ENCODE measurements at regions not wholly inside any gene's neighbourhood (a gene's known extent, or its start where the extent isn't known, plus 50 kb on each side); places are given as distances from the start of the nearest gene placed in this dataset.
"Not testable (repeated sequence)": the region's sequence is repeated elsewhere in the genome, so short reads cannot be mapped to it uniquely, and the experiment has no call there.

DNA sequence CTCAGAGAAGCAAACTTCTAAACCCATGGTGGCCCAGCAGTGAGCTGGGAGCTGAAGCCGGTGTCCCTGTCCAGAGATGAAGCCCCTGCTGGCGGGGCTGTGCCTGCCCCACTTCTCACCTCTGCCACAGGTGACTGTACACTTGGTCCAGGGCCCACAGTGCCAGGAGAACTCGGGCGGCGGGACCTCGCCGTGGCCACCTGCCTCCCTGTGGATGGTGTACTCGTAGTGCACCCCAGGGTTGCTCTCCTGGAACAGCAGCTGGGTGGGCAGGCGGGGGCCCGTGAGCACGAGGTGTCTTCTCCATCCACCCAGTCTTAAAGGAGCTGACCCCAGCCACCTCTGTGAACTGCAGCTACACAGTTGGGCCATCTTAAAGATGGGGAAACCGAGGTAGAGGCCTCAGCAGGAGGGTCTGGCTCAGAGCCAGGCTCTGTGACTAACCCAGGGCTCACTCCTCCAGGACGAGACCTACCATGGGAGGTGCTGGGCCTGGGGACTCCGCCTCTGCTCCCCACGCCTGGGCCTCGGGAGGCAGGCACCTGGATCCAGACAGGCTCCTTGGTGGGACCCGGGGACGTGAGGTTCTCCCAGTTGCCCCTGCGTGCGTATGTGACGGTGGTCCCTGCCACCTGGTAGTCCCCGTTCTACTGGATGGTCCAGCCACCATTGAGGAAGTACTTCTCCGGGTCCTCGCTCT lies 113.1 kb upstream of the AKAP13 start:
- not testable (repeated sequence) for DNase-seq

DNA sequence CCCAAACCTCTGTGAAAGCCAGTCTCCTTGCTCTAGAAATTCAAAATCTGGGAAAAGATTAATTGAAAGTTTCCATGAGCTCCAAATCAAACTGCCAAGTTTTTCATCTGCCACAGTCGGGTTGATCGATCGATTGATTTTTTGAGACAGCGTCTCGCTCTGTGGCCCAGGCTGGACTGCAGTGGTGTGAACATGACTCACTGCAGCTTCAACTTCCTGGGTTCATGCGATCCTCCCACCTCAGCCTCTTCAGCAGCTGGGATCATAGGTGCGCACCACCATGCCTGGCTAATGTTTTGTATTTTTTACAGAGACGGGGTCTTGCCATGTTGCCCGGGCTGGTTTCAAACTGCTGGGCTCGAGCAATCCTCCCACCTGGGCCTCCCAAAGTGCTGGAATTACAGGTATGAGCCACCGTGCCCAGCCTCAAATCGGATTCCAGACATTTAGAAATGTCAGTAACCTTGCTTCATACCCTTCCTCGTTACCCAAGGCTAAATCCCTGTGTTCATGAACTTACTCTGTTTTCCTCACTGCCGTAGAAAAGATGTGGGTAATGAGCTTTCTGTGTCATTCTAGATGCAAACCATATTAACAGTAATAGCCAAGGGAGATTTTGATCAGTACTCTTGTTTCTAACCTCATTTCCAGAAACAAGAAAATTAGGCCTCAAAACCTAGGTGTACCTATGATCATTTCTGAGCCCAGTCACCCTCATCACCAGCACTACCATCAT lies 105.9 kb upstream of the AKAP13 start:
- no peak for DNase-seq

DNA sequence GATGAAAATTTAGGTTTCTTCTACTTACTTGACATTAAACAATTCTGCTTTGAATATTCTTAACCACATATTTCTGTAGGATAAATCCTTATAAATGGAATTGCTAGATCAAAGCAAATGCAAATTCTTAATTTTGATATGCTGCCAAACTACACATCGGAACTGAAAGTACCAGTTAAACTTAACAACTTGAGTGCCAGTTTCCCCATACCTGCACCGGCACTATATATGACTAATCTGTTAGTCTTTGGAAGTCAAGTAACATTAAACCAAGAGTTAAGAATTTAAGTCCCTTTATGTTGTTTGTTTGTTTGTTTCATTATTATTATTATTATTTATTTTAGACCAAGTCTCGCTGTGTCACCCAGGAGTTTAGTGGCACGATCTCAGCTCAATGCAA lies 103.9 kb upstream of the AKAP13 start:
- no peak for DNase-seq

DNA sequence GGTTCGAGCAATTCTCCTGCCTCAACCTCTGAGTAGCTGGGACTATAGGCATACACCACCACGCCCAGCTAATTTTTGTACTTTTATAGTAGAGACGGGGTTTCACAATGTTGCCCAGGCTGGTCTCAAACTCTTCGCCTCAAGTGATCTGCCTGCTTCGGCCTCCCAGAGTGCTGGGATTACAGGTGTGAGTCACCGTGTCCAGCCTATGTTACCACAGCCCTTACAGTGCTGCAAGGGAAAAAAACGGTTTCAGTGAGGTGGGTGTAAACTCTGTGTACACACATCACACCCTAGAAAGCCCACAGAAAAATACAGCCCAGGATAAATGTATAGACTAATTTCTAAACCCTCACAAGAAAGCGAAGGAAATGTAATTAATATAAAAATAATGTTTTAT lies 103.5 kb upstream of the AKAP13 start:
- DNase-seq, result no peak

DNA sequence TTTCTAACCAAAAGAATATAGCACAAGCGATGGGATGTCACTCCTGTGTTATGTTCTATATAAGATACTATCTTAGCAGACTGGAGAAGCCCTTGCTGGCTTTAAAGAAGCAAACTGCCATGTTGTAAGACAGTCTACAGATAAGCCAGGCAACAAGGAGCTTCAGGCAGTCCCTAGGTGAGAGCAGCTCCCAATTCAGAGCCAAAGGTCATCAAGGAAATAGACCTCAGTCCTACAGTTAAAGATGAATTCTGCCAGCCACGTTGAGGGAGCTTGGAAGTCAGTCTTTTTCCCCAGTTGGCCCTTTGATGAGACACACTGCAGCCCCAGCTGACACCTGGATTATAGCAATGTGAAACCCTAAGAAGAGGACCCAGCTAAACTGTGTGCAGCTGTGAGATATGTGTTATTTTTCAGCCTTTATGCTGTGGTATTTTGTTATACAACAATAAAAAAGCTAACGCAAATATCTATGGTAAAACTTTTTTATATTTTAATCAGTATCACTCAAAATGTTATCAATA lies 102.5 kb upstream of the AKAP13 start:
- DNase-seq, result no peak

DNA sequence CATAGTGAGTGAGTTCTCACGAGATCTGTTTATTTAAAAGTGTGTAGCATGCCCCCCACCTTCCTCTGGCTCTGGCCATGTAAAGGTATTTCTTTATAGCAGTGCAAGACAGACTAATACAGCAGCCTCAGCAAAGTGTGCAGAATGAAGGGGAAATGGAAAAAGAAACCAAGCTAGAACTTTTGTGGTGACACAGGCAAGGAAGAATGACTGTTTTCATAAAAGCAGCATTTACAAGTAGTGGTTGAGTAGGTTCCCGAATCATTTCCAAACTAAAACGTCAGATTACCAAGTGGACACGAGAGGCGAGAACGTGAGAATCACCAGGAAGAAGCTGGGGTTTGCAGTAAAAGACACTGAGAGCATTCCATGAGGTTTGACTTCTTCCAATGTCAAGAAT lies 100.2 kb upstream of the AKAP13 start:
- DNase-seq, result no peak

DNA sequence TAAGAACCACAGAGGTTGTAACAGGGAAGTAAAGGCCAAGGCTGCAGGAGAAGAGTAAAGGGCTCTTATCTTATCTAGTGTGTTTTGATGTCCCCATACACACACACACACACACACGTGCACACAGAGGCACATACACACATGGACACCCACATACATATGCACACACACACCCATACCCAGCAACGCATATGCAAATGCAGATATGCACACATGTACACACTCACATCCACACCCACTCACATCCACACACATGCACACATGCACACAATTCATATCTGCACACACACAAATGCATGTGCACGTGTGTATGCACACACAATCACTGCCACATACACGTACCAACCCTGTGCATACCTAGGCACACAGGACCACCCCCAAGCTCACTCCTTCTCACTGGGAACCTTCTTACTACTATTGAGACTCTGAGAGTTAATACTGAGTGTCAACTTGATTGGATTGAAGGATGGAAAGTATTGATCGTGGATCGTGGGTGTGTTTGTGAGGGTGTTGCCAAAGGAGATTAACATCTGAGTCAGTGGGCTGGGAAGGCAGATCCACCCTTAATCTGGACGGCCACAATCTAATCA lies 99.0 kb upstream of the AKAP13 start:
- DNase-seq, result no peak

DNA sequence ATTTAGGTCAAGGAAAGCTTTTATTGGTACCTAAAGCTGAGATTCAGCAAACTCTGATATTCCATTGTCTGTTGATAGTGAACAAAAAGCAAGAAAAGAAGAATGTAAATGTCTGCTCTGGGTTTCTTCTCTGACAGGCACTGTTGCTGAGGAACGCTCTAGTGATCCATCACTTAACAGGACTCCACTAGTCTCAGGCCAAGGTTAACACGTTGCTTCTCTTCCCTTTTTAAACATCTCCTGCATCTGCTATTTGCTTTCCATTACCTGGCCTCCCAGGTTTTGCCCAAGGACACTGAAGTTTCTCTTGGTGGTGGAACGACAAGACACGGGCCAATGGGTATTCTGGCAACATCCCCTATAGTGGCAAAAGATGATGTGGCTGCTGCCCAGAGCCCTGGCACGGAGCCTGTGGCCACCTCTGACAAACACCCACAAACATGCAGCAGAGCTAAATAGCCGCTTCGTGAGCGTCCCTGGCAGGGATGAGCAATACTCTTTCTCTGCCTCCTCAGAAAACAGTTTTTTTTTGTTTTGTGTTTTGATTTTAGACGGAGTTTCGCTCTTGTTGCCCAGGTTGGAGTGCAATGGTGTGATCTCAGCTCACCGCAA lies 97.8 kb upstream of the AKAP13 start:
- DNase-seq, result no peak

DNA sequence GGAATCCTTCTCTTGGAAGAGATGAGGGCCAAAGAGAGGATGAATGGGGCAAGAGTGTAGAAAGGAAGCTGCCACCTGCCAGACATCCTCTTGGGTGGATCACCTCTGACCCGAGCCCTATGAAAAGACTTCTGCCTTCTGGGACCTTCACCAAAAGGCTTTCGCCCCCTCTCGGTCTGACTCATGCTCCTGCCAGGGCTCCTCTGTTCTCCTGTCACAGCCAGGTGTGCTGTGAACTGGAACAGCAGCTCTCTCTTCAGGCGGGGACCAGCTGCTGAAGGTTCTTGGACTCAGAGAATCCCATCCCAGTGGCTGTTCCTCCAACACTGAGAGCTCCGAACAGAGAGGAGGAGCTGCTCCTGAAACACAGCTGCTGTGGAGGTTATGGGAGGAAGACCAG lies 96.6 kb upstream of the AKAP13 start:
- DNase-seq, result not testable (repeated sequence)

DNA sequence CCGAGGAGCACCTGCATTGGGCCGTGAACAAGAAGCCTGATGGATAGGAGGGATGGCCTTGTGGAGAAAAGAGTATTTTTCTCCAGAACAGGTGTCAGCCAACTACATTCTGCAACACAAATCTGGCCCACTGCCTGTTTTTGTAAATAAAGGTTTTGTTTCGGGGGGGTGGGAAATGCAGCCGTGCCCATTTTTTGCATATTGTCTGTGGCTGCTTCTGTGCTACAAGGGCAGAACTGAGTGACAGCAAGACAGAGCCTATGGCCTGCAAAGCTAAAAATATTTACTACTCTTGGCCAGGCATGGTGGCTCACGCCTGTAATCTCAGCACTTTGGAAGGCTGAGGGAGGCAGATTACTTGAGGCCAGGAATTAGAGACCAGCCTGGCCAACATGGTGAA lies 95.9 kb upstream of the AKAP13 start:
- no peak for DNase-seq

DNA sequence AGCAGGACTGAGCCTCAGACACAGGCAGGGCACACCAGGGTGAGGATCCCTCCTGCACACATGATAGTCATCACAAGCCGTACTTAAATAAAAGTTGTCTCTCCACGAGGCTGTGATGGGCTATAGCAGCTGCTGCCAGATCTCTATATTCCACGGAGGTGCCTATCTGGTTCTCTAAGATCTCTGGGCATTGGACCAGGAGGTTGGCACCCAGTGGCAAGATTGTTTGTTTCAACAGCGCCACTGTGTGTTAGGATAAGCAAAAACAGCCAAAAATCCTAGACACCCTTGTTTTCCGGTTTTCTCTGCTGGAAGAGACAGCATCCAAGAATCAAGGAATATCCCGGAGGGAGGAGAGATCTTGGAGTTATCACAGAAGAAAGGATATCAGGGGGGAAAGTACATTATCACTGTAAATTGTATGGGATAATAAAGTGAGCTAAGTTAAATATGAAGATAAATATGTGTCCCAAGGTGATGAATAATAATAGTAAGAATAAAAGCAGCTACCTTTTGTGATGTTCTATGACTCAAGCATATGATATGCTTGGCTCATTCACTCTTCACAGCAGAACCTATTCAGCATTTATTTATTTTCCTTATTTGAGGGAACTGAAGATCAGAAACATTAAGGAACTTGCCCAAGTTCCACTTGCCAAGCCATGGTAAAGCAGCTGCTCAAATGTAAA lies 90.6 kb upstream of the AKAP13 start:
- peak; percentile 16 for DNase-seq

DNA sequence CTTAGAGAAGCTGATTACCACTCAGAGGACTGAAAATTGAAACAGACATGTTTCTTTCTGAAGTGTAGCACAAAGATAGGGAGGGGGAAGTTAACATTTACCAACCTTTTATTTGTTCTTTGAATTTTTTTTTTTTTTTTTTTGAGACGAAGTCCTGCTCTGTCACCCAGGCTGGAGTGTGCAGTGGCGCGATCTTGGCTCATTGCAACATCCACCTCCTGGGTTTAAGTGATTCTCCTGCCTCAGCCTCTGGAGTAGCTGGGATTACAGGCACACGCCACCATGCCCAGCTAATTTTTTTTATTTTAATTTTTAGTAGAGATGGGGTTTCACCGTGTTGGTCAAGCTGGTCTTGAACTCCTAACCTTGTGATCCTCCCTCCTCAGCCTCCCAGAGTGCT lies 87.8 kb upstream of the AKAP13 start:
- not testable (repeated sequence) for DNase-seq

DNA sequence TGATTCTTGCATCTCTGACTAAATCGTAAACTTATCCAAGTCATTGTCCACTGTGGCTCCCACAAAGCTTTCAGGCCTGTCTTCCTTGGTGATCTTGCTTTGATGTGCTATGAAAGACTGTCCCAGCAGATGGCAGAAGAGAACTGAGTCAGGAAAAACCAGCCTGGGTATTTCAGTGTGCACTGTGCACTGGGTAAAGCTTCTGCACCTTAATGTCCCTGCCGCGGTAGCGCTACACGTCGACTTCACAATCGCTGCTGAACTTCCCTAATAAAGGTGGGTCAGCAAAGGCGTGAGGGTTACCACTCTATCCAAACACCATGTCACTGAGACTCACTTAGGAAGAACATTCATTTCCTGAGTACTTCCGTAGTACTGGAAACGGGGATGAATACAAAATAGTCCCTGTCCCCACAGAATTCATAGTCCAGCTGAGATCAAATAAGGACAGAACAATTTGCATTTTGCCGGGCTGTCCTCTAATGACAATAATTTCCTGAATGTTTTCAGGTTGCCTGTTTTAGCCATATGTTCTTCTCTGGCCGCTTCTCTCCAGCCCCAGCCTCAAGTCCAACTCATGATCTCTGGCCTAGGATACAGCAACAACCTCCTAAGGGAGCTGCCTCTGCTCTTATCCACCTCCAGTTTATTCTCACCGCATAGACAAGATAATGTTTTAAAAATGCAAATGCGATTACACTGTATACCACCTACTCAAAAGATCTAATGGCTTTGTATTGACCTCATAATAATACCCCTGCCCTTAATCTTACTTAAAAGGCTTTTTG lies 83.6 kb upstream of the AKAP13 start:
- peak; percentile 67 for DNase-seq

DNA sequence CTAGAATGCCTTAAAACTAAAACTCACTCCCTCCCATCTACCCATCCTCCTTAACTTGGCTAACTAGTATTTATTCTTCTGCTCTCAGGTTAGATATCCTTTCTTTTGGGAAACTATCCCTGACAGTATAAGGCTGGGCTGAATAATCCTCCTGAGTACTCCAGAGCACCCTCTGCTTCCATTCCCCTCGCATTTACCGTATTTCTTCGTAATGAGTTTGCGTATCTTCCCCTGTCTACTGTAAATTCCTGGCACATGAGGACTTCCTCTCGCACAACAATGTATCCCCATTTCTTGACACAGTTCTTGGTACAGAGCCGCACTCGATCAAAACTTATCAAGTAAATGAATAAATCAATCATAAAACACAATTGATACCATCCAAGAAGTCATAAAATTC lies 82.9 kb upstream of the AKAP13 start:
- no peak for DNase-seq

DNA sequence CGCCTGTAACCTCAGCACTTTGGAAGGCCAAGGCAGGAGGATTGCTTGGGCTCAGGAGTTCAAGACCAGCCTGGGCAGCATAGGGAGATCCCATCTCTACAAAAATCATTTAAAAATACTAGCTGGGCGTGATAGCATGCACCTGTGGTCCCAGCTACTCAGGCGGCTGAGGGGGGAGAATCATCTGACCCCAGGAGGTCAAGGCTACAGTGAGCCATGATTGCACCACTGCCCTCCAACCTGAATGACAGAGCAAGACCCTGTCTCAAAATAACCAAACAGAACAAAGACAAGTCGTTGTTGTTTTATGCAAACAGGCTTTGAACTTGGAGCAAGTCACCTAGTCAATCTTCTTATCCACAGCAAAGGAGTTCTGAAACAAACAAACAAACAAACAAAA lies 82.0 kb upstream of the AKAP13 start:
- DNase-seq, result no peak

DNA sequence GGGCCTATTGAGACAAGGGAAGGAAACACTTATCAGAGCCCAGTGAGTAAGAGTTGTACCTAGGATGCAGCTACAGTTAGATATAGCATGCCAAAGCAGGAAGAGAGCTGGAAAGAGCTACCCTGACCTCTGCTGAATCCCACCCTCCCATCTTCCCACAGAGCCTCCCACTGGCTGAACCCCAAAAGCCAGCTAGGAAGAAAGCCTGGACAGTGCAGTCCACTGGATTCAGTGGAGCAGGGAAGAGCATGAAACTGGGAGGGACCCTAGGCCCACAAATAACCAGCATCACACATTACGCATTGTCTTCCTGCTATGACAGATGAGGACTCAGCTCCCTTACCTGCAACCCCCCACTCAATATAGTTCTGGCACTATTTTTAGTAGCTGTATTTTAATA lies 81.5 kb upstream of the AKAP13 start:
- DNase-seq, result no peak

DNA sequence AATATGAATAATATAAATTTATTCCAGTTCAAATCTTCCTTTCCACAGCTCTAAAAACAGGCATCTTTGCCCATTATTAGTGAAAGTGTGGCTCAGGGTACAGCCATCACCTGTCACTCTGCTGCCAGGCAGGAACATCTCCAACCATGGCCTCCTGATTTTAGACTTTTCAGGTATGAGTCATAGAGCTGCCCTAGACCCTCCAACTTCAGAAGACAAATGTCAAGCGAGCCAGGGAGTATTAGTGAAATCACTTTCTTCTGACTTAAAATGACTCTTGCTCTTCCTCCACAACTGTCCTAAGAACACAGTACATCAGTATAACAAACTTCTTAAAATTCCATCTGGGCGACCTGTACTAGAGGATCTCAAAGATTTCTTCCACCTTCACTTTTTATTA lies 78.1 kb upstream of the AKAP13 start:
- no peak for DNase-seq

DNA sequence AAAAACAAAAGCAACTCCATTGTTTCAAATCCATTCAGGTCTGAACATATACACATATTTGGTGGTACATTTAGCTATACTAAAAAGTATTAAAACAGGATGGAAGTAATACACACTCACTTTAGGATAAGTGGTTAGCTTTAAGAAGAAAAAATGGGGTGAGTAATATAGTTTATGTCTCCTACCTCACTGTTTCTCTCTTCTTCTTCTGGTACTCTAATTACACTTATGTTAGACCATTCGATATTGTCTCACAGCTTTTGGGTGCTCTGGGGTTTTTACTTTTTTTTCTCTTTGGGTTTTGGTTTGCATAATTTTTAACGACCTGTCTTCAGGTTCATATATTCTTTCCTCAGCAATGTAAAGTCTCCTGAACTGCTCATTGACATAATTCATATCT lies 75.4 kb upstream of the AKAP13 start:
- DNase-seq, result no peak

DNA sequence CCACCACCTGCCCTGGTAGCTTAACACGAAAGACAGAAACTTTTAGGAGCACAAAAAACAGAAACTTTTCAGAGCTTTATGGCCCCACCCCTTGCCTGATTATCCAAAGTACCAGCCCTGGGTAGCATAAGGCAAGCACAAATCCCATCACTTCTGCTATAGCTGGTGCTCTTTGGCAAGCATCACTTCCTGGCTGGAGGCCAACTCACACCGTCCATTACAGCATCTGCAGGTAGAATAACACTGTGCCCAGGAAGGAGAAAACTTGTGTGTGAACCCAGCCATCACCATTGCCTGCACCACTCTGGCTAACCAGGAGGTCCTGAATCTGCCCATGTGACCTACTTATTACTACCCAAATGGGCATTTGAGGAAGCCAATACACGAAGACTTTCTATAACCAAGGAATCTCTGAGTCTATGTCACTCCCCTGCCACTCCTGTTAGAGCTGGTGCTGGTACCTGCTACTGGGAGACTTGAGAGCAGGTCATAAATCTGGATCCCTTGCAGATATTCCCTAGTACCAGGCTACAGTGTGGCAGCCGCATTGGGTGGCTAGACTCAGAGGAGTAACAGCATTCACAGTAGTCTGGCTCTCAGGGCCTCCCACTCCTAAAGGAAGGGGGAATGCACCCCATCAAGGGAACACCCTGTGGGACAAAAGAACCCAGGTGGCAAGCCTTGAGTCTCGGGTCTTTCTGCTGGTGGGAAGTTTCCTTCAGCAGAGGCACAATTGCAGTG lies 73.3 kb upstream of the AKAP13 start:
- peak; percentile 36 for DNase-seq

DNA sequence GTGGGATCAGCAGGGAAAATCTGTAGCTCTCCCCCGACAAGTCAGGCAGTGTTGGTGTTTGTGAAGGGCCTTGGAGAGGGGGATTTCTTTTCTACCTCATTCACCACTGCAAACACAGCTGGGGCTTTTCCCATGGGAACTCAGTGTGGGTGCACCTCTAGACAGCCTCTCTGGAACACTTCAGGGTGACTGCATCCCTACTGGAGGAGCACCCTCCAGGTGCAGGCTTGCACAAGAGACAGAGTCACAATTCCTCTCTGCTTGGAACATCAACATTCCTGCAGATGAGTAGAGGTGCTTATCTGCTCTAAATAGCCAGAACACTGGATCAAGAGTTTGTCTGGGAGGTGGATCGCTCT lies 72.7 kb upstream of the AKAP13 start:
- peak; percentile 21 for DNase-seq

DNA sequence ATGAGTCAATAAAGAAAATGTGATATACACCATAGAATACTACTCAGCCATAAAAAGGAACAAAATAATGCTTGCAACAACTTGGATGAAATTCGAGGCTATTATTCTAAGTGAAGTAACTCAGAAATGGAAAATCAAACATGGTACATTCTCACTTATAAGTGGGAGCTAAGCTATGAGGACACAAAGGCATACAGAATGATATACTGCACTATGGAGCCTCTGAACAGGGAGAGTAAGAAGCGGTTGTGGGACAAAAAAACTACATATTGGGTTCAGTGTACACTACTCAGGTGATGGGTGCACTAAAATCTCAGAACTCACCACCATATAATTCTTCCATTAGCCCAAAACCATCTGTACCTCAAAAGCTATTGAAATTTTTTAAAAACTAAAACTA lies 68.8 kb upstream of the AKAP13 start:
- no peak for DNase-seq

DNA sequence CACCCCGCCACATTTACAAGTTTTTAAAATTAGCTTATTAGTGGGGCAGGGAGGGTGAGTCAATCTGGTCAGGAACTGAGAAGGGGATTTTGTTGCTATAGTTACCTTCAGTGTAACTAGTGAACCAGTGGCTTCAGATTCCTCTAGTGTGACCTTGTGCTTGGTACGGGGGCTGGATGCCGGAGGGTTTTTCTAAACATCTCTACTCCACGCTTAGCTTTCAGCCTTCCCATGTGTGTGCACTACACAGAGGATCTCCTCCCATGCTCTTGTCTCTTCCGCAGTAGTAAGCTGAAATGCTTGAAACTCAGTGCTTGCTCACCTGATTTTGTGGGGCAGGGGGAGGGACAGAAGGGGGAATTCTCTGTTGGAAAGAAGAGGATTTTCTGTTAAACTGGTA lies 67.9 kb upstream of the AKAP13 start:
- DNase-seq, result no peak
